BLaER1 (cell line): ENCODE measurements at regions not wholly inside any gene's neighbourhood (a gene's known extent, or its start where the extent isn't known, plus 50 kb on each side); places are given as distances from the start of the nearest gene placed in this dataset.

ENCODE experiments used
- H3K27ac ChIP-seq: shearing (Covaris generic); formaldehyde crosslinking; 2 replicates; pipeline ENCODE4 v1.8.1; 2022
- H3K27me3 ChIP-seq: shearing (Covaris generic); formaldehyde crosslinking; 2 replicates; pipeline ENCODE4 v1.8.1; 2022
- H3K36me3 ChIP-seq: shearing (Covaris generic); formaldehyde crosslinking; 2 replicates; pipeline ENCODE4 v1.8.1; 2022
- H3K4me1 ChIP-seq: shearing (Covaris generic); formaldehyde crosslinking; 2 replicates; pipeline ENCODE4 v1.8.1; 2022
- H3K4me2 ChIP-seq: shearing (Covaris generic); formaldehyde crosslinking; 2 replicates; pipeline ENCODE4 v1.8.1; 2022
- H3K4me3 ChIP-seq: shearing (Covaris generic); formaldehyde crosslinking; 2 replicates; pipeline ENCODE4 v1.8.1; 2022
- H3K9ac ChIP-seq: shearing (Covaris generic); formaldehyde crosslinking; 2 replicates; pipeline ENCODE4 v1.8.1; 2022
- H3K9me3 ChIP-seq: shearing (Covaris generic); formaldehyde crosslinking; 2 replicates; pipeline ENCODE4 v1.8.1; 2022
- H4K20me1 ChIP-seq: shearing (Covaris generic); formaldehyde crosslinking; 2 replicates; pipeline ENCODE4 v1.8.1; 2022
- Cebpa-rat ChIP-seq: shearing (Covaris generic); IDR thresholded peaks from 2 replicates; pipeline ENCODE4 v1.8.1; 2022

GRCh38 chr4:30256116-30256832 is 463.9 kb upstream of the PCDH7 start:
- no peaks in the 10 kb centered on the region for H3K27me3 ChIP-seq
- no peaks in the 10 kb centered on the region for H3K36me3 ChIP-seq
- no peaks in the 10 kb centered on the region for H3K9me3 ChIP-seq
- no peak overlapping the region for H3K9ac ChIP-seq
- no peak for TF ChIP-seq Cebpa-rat
- H3K4me1 ChIP-seq: no peaks in the 10 kb centered on the region
- no peaks in the 10 kb centered on the region for H4K20me1 ChIP-seq
- H3K4me3 ChIP-seq: no peak overlapping the region
- H3K4me2 ChIP-seq: no peak overlapping the region
- H3K27ac ChIP-seq: no peak overlapping the region

- Histone ChIP-seq H3K9me3 (no peaks in the 10 kb centered on the region), H3K27me3 (no peaks in the 10 kb centered on the region), H3K27ac (no peak overlapping the region), H3K36me3 (no peaks in the 10 kb centered on the region), H3K4me1 (no peaks in the 10 kb centered on the region), H4K20me1 (no peaks in the 10 kb centered on the region), H3K4me3 (no peak overlapping the region), H3K9ac (no peak overlapping the region), H3K4me2 (no peak overlapping the region)
- no peak for TF ChIP-seq Cebpa-rat
Measured at GRCh38 chr4:30258949-30259348, 461.2 kb upstream of the PCDH7 start.

- Histone ChIP-seq H3K4me1 (no peaks in the 10 kb centered on the region), H3K27ac (no peak overlapping the region), H3K27me3 (no peaks in the 10 kb centered on the region), H3K9me3 (no peaks in the 10 kb centered on the region), H3K9ac (no peak overlapping the region), H3K36me3 (no peaks in the 10 kb centered on the region), H3K4me2 (no peak overlapping the region), H4K20me1 (no peaks in the 10 kb centered on the region), H3K4me3 (no peak overlapping the region)
- TF ChIP-seq Cebpa-rat: no peak
Measured at GRCh38 chr4:30262379-30262778, 457.8 kb upstream of the PCDH7 start.

GRCh38 chr4:30264465-30264864 is 455.7 kb upstream of the PCDH7 start:
- no peaks in the 10 kb centered on the region for H4K20me1 ChIP-seq

GRCh38 chr4:30265716-30266115 is 454.5 kb upstream of the PCDH7 start:
- no peak overlapping the region for H3K4me2 ChIP-seq
- H3K9ac ChIP-seq: no peak overlapping the region
- no peak overlapping the region for H3K27ac ChIP-seq
- no peak overlapping the region for H3K4me3 ChIP-seq
- H4K20me1 ChIP-seq: no peaks in the 10 kb centered on the region
- no peaks in the 10 kb centered on the region for H3K27me3 ChIP-seq
- no peaks in the 10 kb centered on the region for H3K36me3 ChIP-seq
- no peak for TF ChIP-seq Cebpa-rat
- H3K9me3 ChIP-seq: no peaks in the 10 kb centered on the region
- no peaks in the 10 kb centered on the region for H3K4me1 ChIP-seq

More at GRCh38 chr4:30264465-30264864, 455.7 kb upstream of the PCDH7 start:
- H3K4me3 ChIP-seq: no peak overlapping the region
- no peak overlapping the region for H3K4me2 ChIP-seq
- no peaks in the 10 kb centered on the region for H3K9me3 ChIP-seq
- no peaks in the 10 kb centered on the region for H3K36me3 ChIP-seq
- no peaks in the 10 kb centered on the region for H3K27me3 ChIP-seq
- H3K27ac ChIP-seq: no peak overlapping the region
- H3K4me1 ChIP-seq: no peaks in the 10 kb centered on the region
- H3K9ac ChIP-seq: no peak overlapping the region
- no peak for TF ChIP-seq Cebpa-rat

- no peak overlapping the region for H3K4me2 ChIP-seq
- TF ChIP-seq Cebpa-rat: no peak
- no peak overlapping the region for H3K4me3 ChIP-seq
- no peaks in the 10 kb centered on the region for H4K20me1 ChIP-seq
- no peaks in the 10 kb centered on the region for H3K4me1 ChIP-seq
- H3K9ac ChIP-seq: no peak overlapping the region
- no peaks in the 10 kb centered on the region for H3K36me3 ChIP-seq
- H3K27me3 ChIP-seq: no peaks in the 10 kb centered on the region
- no peaks in the 10 kb centered on the region for H3K9me3 ChIP-seq
- H3K27ac ChIP-seq: no peak overlapping the region
Measured at GRCh38 chr4:30268370-30268769, 451.8 kb upstream of the PCDH7 start.

- Histone ChIP-seq H3K4me1 (no peaks in the 10 kb centered on the region), H3K4me2 (no peak overlapping the region), H3K36me3 (no peaks in the 10 kb centered on the region), H3K4me3 (no peak overlapping the region), H3K27me3 (no peaks in the 10 kb centered on the region), H3K27ac (no peak overlapping the region), H4K20me1 (no peaks in the 10 kb centered on the region), H3K9me3 (no peaks in the 10 kb centered on the region), H3K9ac (no peak overlapping the region)
- no peak for TF ChIP-seq Cebpa-rat
Measured at GRCh38 chr4:30269850-30270249, 450.3 kb upstream of the PCDH7 start.

GRCh38 chr4:30281986-30282385 is 438.2 kb upstream of the PCDH7 start:
- Histone ChIP-seq H3K9me3 (no peaks in the 10 kb centered on the region), H3K4me3 (no peak overlapping the region), H3K36me3 (no peaks in the 10 kb centered on the region), H3K4me1 (no peaks in the 10 kb centered on the region), H3K27me3 (no peaks in the 10 kb centered on the region), H4K20me1 (no peaks in the 10 kb centered on the region), H3K4me2 (no peak overlapping the region), H3K9ac (no peak overlapping the region), H3K27ac (no peak overlapping the region)
- no peak for TF ChIP-seq Cebpa-rat

GRCh38 chr4:30283336-30283735 is 436.8 kb upstream of the PCDH7 start:
- Histone ChIP-seq H3K36me3 (no peaks in the 10 kb centered on the region), H3K4me2 (no peak overlapping the region)

GRCh38 chr4:30294295-30294694 is 425.9 kb upstream of the PCDH7 start:
- Histone ChIP-seq H3K27me3 (no peaks in the 10 kb centered on the region), H3K36me3 (no peaks in the 10 kb centered on the region), H3K4me1 (no peaks in the 10 kb centered on the region), H3K9me3 (no peaks in the 10 kb centered on the region), H3K27ac (no peak overlapping the region), H4K20me1 (no peaks in the 10 kb centered on the region), H3K4me2 (no peak overlapping the region), H3K9ac (no peak overlapping the region), H3K4me3 (no peak overlapping the region)
- TF ChIP-seq Cebpa-rat: no peak

More at GRCh38 chr4:30283336-30283735, 436.8 kb upstream of the PCDH7 start:
- Histone ChIP-seq H3K27me3 (no peaks in the 10 kb centered on the region), H3K9me3 (no peaks in the 10 kb centered on the region), H3K4me1 (no peaks in the 10 kb centered on the region), H4K20me1 (no peaks in the 10 kb centered on the region), H3K27ac (no peak overlapping the region), H3K9ac (no peak overlapping the region), H3K4me3 (no peak overlapping the region)
- TF ChIP-seq Cebpa-rat: no peak

- TF ChIP-seq Cebpa-rat: no peak
- H3K9ac ChIP-seq: no peak overlapping the region
- H3K27me3 ChIP-seq: no peaks in the 10 kb centered on the region
- H3K36me3 ChIP-seq: no peaks in the 10 kb centered on the region
- no peaks in the 10 kb centered on the region for H4K20me1 ChIP-seq
- no peak overlapping the region for H3K4me2 ChIP-seq
- H3K4me3 ChIP-seq: no peak overlapping the region
- no peak overlapping the region for H3K27ac ChIP-seq
- no peaks in the 10 kb centered on the region for H3K9me3 ChIP-seq
- H3K4me1 ChIP-seq: no peaks in the 10 kb centered on the region
Measured at GRCh38 chr4:30295652-30296051, 424.5 kb upstream of the PCDH7 start.
